ENCODE measurements at regions not wholly inside any gene's neighbourhood (a gene's known extent, or its start where the extent isn't known, plus 50 kb on each side); places are given as distances from the start of the nearest gene placed in this dataset.

GRCh38 chr20:55605594-55605993 lies 399.7 kb downstream of the CBLN4 start:
- no peak for TF ChIP-seq CTCF (conservative IDR thresholded peaks at IDR 0.05 in 1 of 2, IDR thresholded peaks at IDR 0.05 in 1 of 2; ENCODE audit: low read depth in 1 of 2, low read length in 2 of 2)
- TF ChIP-seq EZH2 (IDR thresholded peaks at IDR 0.05; ENCODE audit: low read length, missing control alignments) = no peak

Measured in fibroblast of lung (primary cell).